ENCODE measurements at regions not wholly inside any gene's neighbourhood (a gene's known extent, or its start where the extent isn't known, plus 50 kb on each side); places are given as distances from the start of the nearest gene placed in this dataset.

DNA sequence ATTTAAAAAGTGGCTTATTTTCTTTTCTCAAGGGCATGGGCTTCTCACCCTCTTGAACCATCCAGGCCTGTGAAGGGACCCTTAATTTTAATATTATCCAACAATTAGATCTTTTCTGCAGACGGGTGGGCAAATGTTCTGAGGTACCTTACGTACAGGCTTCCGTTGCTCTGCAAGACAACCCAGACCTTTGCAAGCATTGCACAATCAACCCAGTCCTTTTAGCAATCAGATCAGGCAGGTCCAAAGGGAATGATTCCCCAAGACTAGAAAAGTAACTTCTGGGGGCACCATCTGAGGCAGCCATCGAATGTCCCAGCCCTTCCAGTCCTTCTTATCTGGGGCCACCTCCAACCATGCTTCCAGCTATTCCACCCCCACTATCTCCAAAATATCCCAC lies 67.3 kb upstream of the TACR3 start:
- TF ChIP-seq, protein P1, sequence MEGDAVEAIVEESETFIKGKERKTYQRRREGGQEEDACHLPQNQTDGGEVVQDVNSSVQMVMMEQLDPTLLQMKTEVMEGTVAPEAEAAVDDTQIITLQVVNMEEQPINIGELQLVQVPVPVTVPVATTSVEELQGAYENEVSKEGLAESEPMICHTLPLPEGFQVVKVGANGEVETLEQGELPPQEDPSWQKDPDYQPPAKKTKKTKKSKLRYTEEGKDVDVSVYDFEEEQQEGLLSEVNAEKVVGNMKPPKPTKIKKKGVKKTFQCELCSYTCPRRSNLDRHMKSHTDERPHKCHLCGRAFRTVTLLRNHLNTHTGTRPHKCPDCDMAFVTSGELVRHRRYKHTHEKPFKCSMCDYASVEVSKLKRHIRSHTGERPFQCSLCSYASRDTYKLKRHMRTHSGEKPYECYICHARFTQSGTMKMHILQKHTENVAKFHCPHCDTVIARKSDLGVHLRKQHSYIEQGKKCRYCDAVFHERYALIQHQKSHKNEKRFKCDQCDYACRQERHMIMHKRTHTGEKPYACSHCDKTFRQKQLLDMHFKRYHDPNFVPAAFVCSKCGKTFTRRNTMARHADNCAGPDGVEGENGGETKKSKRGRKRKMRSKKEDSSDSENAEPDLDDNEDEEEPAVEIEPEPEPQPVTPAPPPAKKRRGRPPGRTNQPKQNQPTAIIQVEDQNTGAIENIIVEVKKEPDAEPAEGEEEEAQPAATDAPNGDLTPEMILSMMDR (IDR thresholded peaks at IDR 0.05; ENCODE audit: low read length) = no peak
- no peak for TF ChIP-seq EZH2 (IDR thresholded peaks at IDR 0.05; ENCODE audit: borderline replicate concordance, low read length)

All from OCI-LY1 (cell line).